Liver (tissue), 8 donors: ENCODE measurements at regions not wholly inside any gene's neighbourhood (a gene's known extent, or its start where the extent isn't known, plus 50 kb on each side); places are given as distances from the start of the nearest gene placed in this dataset.

ENCODE experiments used
- DNase-seq: peaks from one replicate; pipeline ENCODE4 v3.0.0-alpha.2; 2017; ENCODE audit warnings: low spot score
- H3K27ac ChIP-seq, 2 donors: one replicate each; pipeline ENCODE4 v1.7.0; 2013; ENCODE audit warnings: inconsistent platforms in 2 of 2, low read length in 2 of 2, control low read depth in 1 of 2, low read depth in 1 of 2, mild to moderate bottlenecking in 1 of 2
- H3K27me3 ChIP-seq, 4 donors: one replicate each; pipeline versions ENCODE4 v1.6.1 to v1.7.0; 2013; ENCODE audit warnings: low read length in 3 of 4, inconsistent platforms in 1 of 4, mild to moderate bottlenecking in 1 of 4, moderate library complexity in 1 of 4; ENCODE audit not compliant: control insufficient read depth in 4 of 4, insufficient read depth in 4 of 4
- H3K36me3 ChIP-seq, 4 donors: one replicate each; pipeline versions ENCODE4 v1.6.1 to v1.7.0; 2013; ENCODE audit warnings: low read length in 3 of 4, mild to moderate bottlenecking in 3 of 4, low read depth in 1 of 4, moderate library complexity in 1 of 4; ENCODE audit not compliant: control insufficient read depth in 4 of 4, insufficient read depth in 3 of 4
- H3K4me1 ChIP-seq, 4 donors: one replicate each; pipeline versions ENCODE4 v1.6.1 to v1.7.0; 2013; ENCODE audit warnings: low read length in 3 of 4, mild to moderate bottlenecking in 3 of 4, moderate library complexity in 1 of 4; ENCODE audit not compliant: control insufficient read depth in 4 of 4, insufficient read depth in 4 of 4
- H3K4me3 ChIP-seq, 3 donors: one replicate each; pipeline versions ENCODE4 v1.6.1 to v1.7.0; 2013; ENCODE audit warnings: low read length in 3 of 3, control low read depth in 1 of 3, low read depth in 1 of 3, mild to moderate bottlenecking in 1 of 3
- H3K9ac ChIP-seq, 2 donors: one replicate each; pipeline ENCODE4 v1.7.0; 2013; ENCODE audit warnings: low read length in 2 of 2, mild to moderate bottlenecking in 2 of 2, moderate library complexity in 2 of 2, control low read depth in 1 of 2, low read depth in 1 of 2
- H3K9me3 ChIP-seq, 4 donors: one replicate each; pipeline versions ENCODE4 v1.6.1 to v1.7.0; 2013; ENCODE audit warnings: low read length in 3 of 4; ENCODE audit not compliant: control insufficient read depth in 4 of 4
- ATF3 ChIP-seq: IDR thresholded peaks from 2 replicates; pipeline ENCODE4 v1.6.1; 2016; ENCODE audit warnings: antibody characterized with exemption
- CTCF ChIP-seq: fragments of 150-350 bp; IDR thresholded peaks from 2 replicates; pipeline ENCODE4 v1.5.1; 2017; ENCODE audit warnings: improper control_type of control experiment, low read depth, low read length; ENCODE audit not compliant: missing input control
- EGR1 ChIP-seq, 2 donors: IDR thresholded peaks; 2 replicates each; pipeline ENCODE4 v1.6.1; 2016 to 2018; ENCODE audit warnings: antibody characterized with exemption in 2 of 2, low read depth in 2 of 2
- FOXA1 ChIP-seq: IDR thresholded peaks from 2 replicates; pipeline ENCODE4 v1.6.1; 2016; ENCODE audit warnings: antibody characterized with exemption
- FOXA2 ChIP-seq: IDR thresholded peaks from 2 replicates; pipeline ENCODE4 v1.6.1; 2016; ENCODE audit warnings: antibody characterized with exemption
- GABPA ChIP-seq, 2 donors: IDR thresholded peaks in 1 of 2; conservative IDR thresholded peaks in 1 of 2; 2 replicates each; pipeline ENCODE4 v1.6.1; 2016; ENCODE audit warnings: antibody characterized with exemption in 2 of 2, mild to moderate bottlenecking in 1 of 2, moderate library complexity in 1 of 2
- HNF4A ChIP-seq, 2 donors: conservative IDR thresholded peaks; 2 replicates each; pipeline ENCODE4 v1.6.1; 2016; ENCODE audit warnings: antibody characterized with exemption in 2 of 2, mild to moderate bottlenecking in 2 of 2
- HNF4G ChIP-seq: IDR thresholded peaks from 2 replicates; pipeline ENCODE4 v1.6.1; 2016; ENCODE audit warnings: antibody characterized with exemption
- JUND ChIP-seq, 2 donors: IDR thresholded peaks; 2 replicates each; pipeline ENCODE4 v1.6.1; 2016; ENCODE audit warnings: antibody characterized with exemption in 2 of 2
- MAX ChIP-seq: IDR thresholded peaks from 2 replicates; pipeline ENCODE4 v1.6.1; 2016; ENCODE audit warnings: antibody characterized with exemption
- NR2F2 ChIP-seq: IDR thresholded peaks from 2 replicates; pipeline ENCODE4 v1.6.1; 2016; ENCODE audit warnings: antibody characterized with exemption
- RAD21 ChIP-seq, 2 donors: IDR thresholded peaks; 2 replicates each; pipeline ENCODE4 v1.6.1; 2016; ENCODE audit warnings: antibody characterized with exemption in 2 of 2, mild to moderate bottlenecking in 2 of 2
- REST ChIP-seq: IDR thresholded peaks from 2 replicates; pipeline ENCODE4 v1.6.1; 2016; ENCODE audit warnings: antibody characterized with exemption, mild to moderate bottlenecking
- RXRA ChIP-seq, 2 donors: IDR thresholded peaks; 2 replicates each; pipeline ENCODE4 v1.6.1; 2017 to 2018; ENCODE audit warnings: antibody characterized with exemption in 2 of 2, mild to moderate bottlenecking in 1 of 2
- SP1 ChIP-seq: IDR thresholded peaks from 2 replicates; pipeline ENCODE4 v1.6.1; 2018; ENCODE audit warnings: antibody characterized with exemption, mild to moderate bottlenecking
- TAF1 ChIP-seq: conservative IDR thresholded peaks from 2 replicates; pipeline ENCODE4 v1.6.1; 2016; ENCODE audit warnings: antibody characterized with exemption, mild to moderate bottlenecking
- YY1 ChIP-seq: IDR thresholded peaks from 2 replicates; pipeline ENCODE4 v1.6.1; 2016; ENCODE audit warnings: antibody characterized with exemption, mild to moderate bottlenecking
- ZBTB33 ChIP-seq: IDR thresholded peaks from 2 replicates; pipeline ENCODE4 v1.6.1; 2016; ENCODE audit warnings: antibody characterized with exemption
- WGBS: extraction: QIAGEN DNeasy Blood & Tissue Kit; methylation state at CpG from one replicate; pipeline ENCODE4 v1.1.7; 2013; 5-methylcytosine and 5-hydroxymethylcytosine counted together
- donor health status: healthy.
- donor health status: healthy.
- donor health status: healthy.
- donor health status: healthy.
- donor health status: healthy.

GRCh38 chrY:7963393-7963792, 1051.8 kb upstream of the AMELY start:
- no peaks in the 10 kb centered on the region for H3K9me3 ChIP-seq
- TF ChIP-seq MAX (no peak), GABPA (IDR thresholded peaks at IDR 0.05 in 1 of 2, conservative IDR thresholded peaks at IDR 0.05 in 1 of 2) (no peak), ZBTB33 (no peak), YY1 (no peak), FOXA1 (no peak), TAF1 (no peak), HNF4A (conservative IDR thresholded peaks at IDR 0.05) (no peak), EGR1 (IDR thresholded peaks at IDR 0.05; ENCODE audit: low read depth in 2 of 2) (no peak), SP1 (no peak), REST (no peak), NR2F2 (no peak)
- H3K27ac ChIP-seq, result no peak overlapping the region
- H3K9ac ChIP-seq, result no peak overlapping the region
- no peak for DNase-seq
- no peaks in the 10 kb centered on the region for H3K27me3 ChIP-seq
- H3K36me3 ChIP-seq, result no peaks in the 10 kb centered on the region
- WGBS, result 91% methylated on average over 3 of the region's 3 CpGs
- no peak overlapping the region for H3K4me3 ChIP-seq
- H3K4me1 ChIP-seq, result peaks cover 0 to 2% (median 0%) of the 10 kb centered on the region in 4 donors

- Histone ChIP-seq H3K4me1 (peaks cover 0 to 2% (median 0%) of the 10 kb centered on the region in 4 donors), H3K4me3 (no peak overlapping the region), H3K9me3 (no peaks in the 10 kb centered on the region), H3K36me3 (no peaks in the 10 kb centered on the region), H3K27ac (no peak overlapping the region), H3K27me3 (no peaks in the 10 kb centered on the region), H3K9ac (no peak overlapping the region)
- no peak for DNase-seq
- TF ChIP-seq EGR1 (IDR thresholded peaks at IDR 0.05; ENCODE audit: low read depth in 2 of 2) (no peak), RAD21 (IDR thresholded peaks at IDR 0.05) (peak in 1 of 2 donors; percentile 30), HNF4G (no peak), YY1 (no peak), ATF3 (no peak), RXRA (IDR thresholded peaks at IDR 0.05) (peak in 1 of 2 donors; percentile 55), FOXA1 (no peak), SP1 (no peak), NR2F2 (no peak), REST (no peak), FOXA2 (no peak), MAX (peak; percentile 37), HNF4A (conservative IDR thresholded peaks at IDR 0.05) (no peak), JUND (IDR thresholded peaks at IDR 0.05) (no peak), CTCF (no peak), ZBTB33 (peak; percentile 23), GABPA (IDR thresholded peaks at IDR 0.05 in 1 of 2, conservative IDR thresholded peaks at IDR 0.05 in 1 of 2) (no peak), TAF1 (no peak)
- 28% methylated on average over 1 of the region's 1 CpG for WGBS
Measured at GRCh38 chrY:7962350-7962749, 1050.8 kb upstream of the AMELY start.
